A673 (cell line): ENCODE measurements at regions not wholly inside any gene's neighbourhood (a gene's known extent, or its start where the extent isn't known, plus 50 kb on each side); places are given as distances from the start of the nearest gene placed in this dataset.

Experiments used
- EZH2 ChIP-seq: fragments of 200-600 bp; sonication (generic); IDR thresholded peaks from 2 replicates; pipeline ENCODE4 v1.6.1; 2017; ENCODE audit warnings: borderline replicate concordance, low read depth, mild to moderate bottlenecking, mixed read lengths, antibody characterized with exemption, low read length; ENCODE audit not compliant: poor library complexity, severe bottlenecking
- TF ChIP-seq, protein P1 (sequence below): fragments of 300-800, 200-600 bp; sonication (generic); conservative IDR thresholded peaks from 2 replicates; pipeline ENCODE4 v1.5.1; 2017; ENCODE audit warnings: low read depth, mild to moderate bottlenecking, antibody characterized with exemption, low read length, moderate library complexity, mixed read lengths

DNA sequence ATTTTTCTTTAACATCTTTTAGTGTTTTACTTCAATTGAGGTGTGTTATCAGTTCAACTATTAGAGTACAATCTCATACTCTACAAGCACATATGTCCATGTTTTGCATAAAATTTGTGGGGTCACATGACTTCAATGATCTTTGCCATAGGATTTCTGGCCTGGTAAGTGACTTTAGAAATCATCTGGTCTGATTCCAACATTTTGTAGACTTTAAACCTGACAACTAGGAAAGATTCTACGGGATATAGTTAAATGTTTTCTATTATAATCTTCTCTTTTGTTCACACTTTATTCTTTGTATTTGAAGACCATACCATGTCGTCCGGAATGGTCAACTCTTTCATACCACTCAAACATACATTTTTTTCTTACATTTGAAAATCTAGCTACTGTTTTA, 62.0 kb upstream of the NEUROD1 start:
- TF ChIP-seq, protein P1, sequence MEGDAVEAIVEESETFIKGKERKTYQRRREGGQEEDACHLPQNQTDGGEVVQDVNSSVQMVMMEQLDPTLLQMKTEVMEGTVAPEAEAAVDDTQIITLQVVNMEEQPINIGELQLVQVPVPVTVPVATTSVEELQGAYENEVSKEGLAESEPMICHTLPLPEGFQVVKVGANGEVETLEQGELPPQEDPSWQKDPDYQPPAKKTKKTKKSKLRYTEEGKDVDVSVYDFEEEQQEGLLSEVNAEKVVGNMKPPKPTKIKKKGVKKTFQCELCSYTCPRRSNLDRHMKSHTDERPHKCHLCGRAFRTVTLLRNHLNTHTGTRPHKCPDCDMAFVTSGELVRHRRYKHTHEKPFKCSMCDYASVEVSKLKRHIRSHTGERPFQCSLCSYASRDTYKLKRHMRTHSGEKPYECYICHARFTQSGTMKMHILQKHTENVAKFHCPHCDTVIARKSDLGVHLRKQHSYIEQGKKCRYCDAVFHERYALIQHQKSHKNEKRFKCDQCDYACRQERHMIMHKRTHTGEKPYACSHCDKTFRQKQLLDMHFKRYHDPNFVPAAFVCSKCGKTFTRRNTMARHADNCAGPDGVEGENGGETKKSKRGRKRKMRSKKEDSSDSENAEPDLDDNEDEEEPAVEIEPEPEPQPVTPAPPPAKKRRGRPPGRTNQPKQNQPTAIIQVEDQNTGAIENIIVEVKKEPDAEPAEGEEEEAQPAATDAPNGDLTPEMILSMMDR, result no peak
- no peak for TF ChIP-seq EZH2
